Spleen (tissue), 11 donors: ENCODE measurements at regions not wholly inside any gene's neighbourhood (a gene's known extent, or its start where the extent isn't known, plus 50 kb on each side); places are given as distances from the start of the nearest gene placed in this dataset.

ENCODE experiments used
- DNase-seq: peaks from one replicate; pipeline ENCODE4 v3.0.0-alpha.2; 2020
- H3K27ac ChIP-seq, 8 donors: fragments of 200-600 bp; sonication (generic) in 7 of 8; 1 replicate in 4 of 8; 2 replicates in 4 of 8; pipeline versions ENCODE4 v1.5.0 to v1.8.0; 2016 to 2021; ENCODE audit warnings: inconsistent platforms in 4 of 8, mild to moderate bottlenecking in 4 of 8, moderate library complexity in 1 of 8
- H3K27me3 ChIP-seq, 7 donors: fragments of 200-600 bp; sonication (generic) in 6 of 7; replicated peaks in 1 of 7; 1 replicate in 4 of 7; 2 replicates in 3 of 7; pipeline versions ENCODE4 v1.5.0 to v1.8.0; 2016 to 2021; ENCODE audit warnings: inconsistent platforms in 3 of 7, mild to moderate bottlenecking in 1 of 7
- H3K36me3 ChIP-seq, 6 donors: fragments of 200-600 bp; sonication (generic) in 5 of 6; 1 replicate in 4 of 6; 2 replicates in 2 of 6; pipeline versions ENCODE4 v1.5.0 to v1.8.0; 2016 to 2021; ENCODE audit warnings: inconsistent platforms in 2 of 6
- H3K4me1 ChIP-seq, 6 donors: fragments of 200-600 bp; sonication (generic) in 5 of 6; 1 replicate in 3 of 6; 2 replicates in 3 of 6; pipeline versions ENCODE4 v1.5.0 to v1.8.0; 2016 to 2021; ENCODE audit warnings: inconsistent platforms in 3 of 6
- H3K4me3 ChIP-seq, 8 donors: fragments of 200-600 bp; sonication (generic) in 7 of 8; 1 replicate in 4 of 8; 2 replicates in 4 of 8; pipeline versions ENCODE4 v1.5.0 to v1.8.0; 2016 to 2021; ENCODE audit warnings: inconsistent platforms in 4 of 8, mild to moderate bottlenecking in 4 of 8, moderate library complexity in 2 of 8
- H3K9me3 ChIP-seq, 8 donors: fragments of 200-600 bp; sonication (generic) in 7 of 8; 1 replicate in 4 of 8; 2 replicates in 4 of 8; pipeline versions ENCODE4 v1.5.0 to v1.8.0; 2016 to 2021; ENCODE audit warnings: inconsistent platforms in 4 of 8
- POLR2A ChIP-seq, 3 donors: fragments of 450-650 bp; IDR thresholded peaks; one replicate each; pipeline ENCODE4 v1.5.1; 2017; ENCODE audit warnings: antibody characterized with exemption in 3 of 3, mild to moderate bottlenecking in 1 of 3
- POLR2AphosphoS5 ChIP-seq, 3 donors: sonication (generic); formaldehyde crosslinking; IDR thresholded peaks; one replicate each; pipeline ENCODE4 v1.5.1; 2017; ENCODE audit warnings: antibody characterized with exemption in 3 of 3
- WGBS, 5 donors: extraction: QIAGEN DNeasy Blood & Tissue Kit in 3 of 5; methylation state at CpG; one replicate each; pipeline versions ENCODE4 v1.1.5 to v1.1.7; 2013 to 2018; 5-methylcytosine and 5-hydroxymethylcytosine counted together
- intact Hi-C: fragments of 100-400 bp; cut with DNase I; formaldehyde crosslinking; loops from one replicate; pipeline ENCODE4 v1.15.0; 2023; ENCODE audit warnings: low total_unique reads
- TF ChIP-seq, protein P1 (sequence below), 11 experiments: fragments of 200-600 bp in 7 of 11; fragments of 450-650 bp in 4 of 11; sonication (generic) in 4 of 11; IDR thresholded peaks in 8 of 11; conservative IDR thresholded peaks in 3 of 11; 1 replicate in 7 of 11; 2 replicates in 4 of 11; pipeline versions ENCODE4 v1.4.0 to v1.8.0; 2016 to 2021; ENCODE audit warnings: antibody characterized with exemption in 11 of 11, inconsistent platforms in 4 of 11, mild to moderate bottlenecking in 1 of 11
- donor health status: healthy with polysubstance abuse.
- donor health status: DM: no; HTN: no; CAD: no; lungs with moderate emphysema.
- donor health status: DM: no; HTN: no; CAD: no.
- donor health status: Bipolar disorder and iron deficiency.
- donor health status: healthy.
- donor health status: DM: no; HTN: no; CAD: no.
- donor health status: DM: yes; HTN: yes; CAD: no.

GRCh38 chr13:53907891-53908290, 879.3 kb downstream of the OLFM4 start:
- no peaks in the 10 kb centered on the region for H3K4me1 ChIP-seq
- no peaks in the 10 kb centered on the region for H3K36me3 ChIP-seq
- H3K27ac ChIP-seq, result no peak overlapping the region
- TF ChIP-seq POLR2A (IDR thresholded peaks at IDR 0.05), result no peak
- TF ChIP-seq POLR2AphosphoS5 (IDR thresholded peaks at IDR 0.05), result no peak
- TF ChIP-seq, protein P1, sequence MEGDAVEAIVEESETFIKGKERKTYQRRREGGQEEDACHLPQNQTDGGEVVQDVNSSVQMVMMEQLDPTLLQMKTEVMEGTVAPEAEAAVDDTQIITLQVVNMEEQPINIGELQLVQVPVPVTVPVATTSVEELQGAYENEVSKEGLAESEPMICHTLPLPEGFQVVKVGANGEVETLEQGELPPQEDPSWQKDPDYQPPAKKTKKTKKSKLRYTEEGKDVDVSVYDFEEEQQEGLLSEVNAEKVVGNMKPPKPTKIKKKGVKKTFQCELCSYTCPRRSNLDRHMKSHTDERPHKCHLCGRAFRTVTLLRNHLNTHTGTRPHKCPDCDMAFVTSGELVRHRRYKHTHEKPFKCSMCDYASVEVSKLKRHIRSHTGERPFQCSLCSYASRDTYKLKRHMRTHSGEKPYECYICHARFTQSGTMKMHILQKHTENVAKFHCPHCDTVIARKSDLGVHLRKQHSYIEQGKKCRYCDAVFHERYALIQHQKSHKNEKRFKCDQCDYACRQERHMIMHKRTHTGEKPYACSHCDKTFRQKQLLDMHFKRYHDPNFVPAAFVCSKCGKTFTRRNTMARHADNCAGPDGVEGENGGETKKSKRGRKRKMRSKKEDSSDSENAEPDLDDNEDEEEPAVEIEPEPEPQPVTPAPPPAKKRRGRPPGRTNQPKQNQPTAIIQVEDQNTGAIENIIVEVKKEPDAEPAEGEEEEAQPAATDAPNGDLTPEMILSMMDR (IDR thresholded peaks at IDR 0.05 in 8 of 11, conservative IDR thresholded peaks at IDR 0.05 in 3 of 11), result no peak
- no peak for DNase-seq
- H3K9me3 ChIP-seq, result peaks cover 0 to 6% (median 0%) of the 10 kb centered on the region in 8 donors
- no peaks in the 10 kb centered on the region for H3K27me3 ChIP-seq
- 68 to 86% (median 77%) methylated on average over 2 of the region's 2 CpGs for WGBS, 5 donors
- intact Hi-C loops, result no loop called here
- no peak overlapping the region for H3K4me3 ChIP-seq

GRCh38 chr13:53920916-53921315, 892.3 kb downstream of the OLFM4 start:
- Histone ChIP-seq H3K4me1 (no peaks in the 10 kb centered on the region), H3K27ac (no peak overlapping the region), H3K36me3 (no peaks in the 10 kb centered on the region), H3K27me3 (no peaks in the 10 kb centered on the region), H3K9me3 (peaks cover 0 to 19% (median 0%) of the 10 kb centered on the region in 8 donors), H3K4me3 (no peak overlapping the region)
- peak; percentile 73 for DNase-seq
- intact Hi-C loops, result no loop called here
- no peak for TF ChIP-seq POLR2AphosphoS5 (IDR thresholded peaks at IDR 0.05)
- TF ChIP-seq, protein P1 (IDR thresholded peaks at IDR 0.05 in 8 of 11, conservative IDR thresholded peaks at IDR 0.05 in 3 of 11), result no peak
- TF ChIP-seq POLR2A (IDR thresholded peaks at IDR 0.05), result no peak
- WGBS, 5 donors, result 82 to 89% (median 84%) methylated on average over 10 of the region's 10 CpGs

GRCh38 chr13:53921473-53921872, 892.9 kb downstream of the OLFM4 start:
- Histone ChIP-seq H3K9me3 (peaks cover 0 to 20% (median 2%) of the 10 kb centered on the region in 8 donors), H3K27me3 (no peaks in the 10 kb centered on the region), H3K27ac (no peak overlapping the region), H3K36me3 (no peaks in the 10 kb centered on the region), H3K4me3 (no peak overlapping the region), H3K4me1 (no peaks in the 10 kb centered on the region)
- WGBS, 5 donors, result 85 to 91% (median 87%) methylated on average over 8 to 13 of the region's 13 CpGs
- DNase-seq, result peak; percentile 71
- intact Hi-C loops, result no loop called here
- TF ChIP-seq POLR2AphosphoS5 (IDR thresholded peaks at IDR 0.05) (no peak), POLR2A (IDR thresholded peaks at IDR 0.05) (no peak)
- TF ChIP-seq, protein P1 (IDR thresholded peaks at IDR 0.05 in 8 of 11, conservative IDR thresholded peaks at IDR 0.05 in 3 of 11), result no peak

- TF ChIP-seq POLR2AphosphoS5 (IDR thresholded peaks at IDR 0.05), result no peak
- no peak for TF ChIP-seq POLR2A (IDR thresholded peaks at IDR 0.05)
- TF ChIP-seq, protein P1 (IDR thresholded peaks at IDR 0.05 in 8 of 11, conservative IDR thresholded peaks at IDR 0.05 in 3 of 11), result no peak
- H3K4me3 ChIP-seq, result no peak overlapping the region
- intact Hi-C loops, result no loop called here
- peaks cover 0 to 4% (median 0%) of the 10 kb centered on the region in 8 donors for H3K9me3 ChIP-seq
- DNase-seq, result no peak
- no peaks in the 10 kb centered on the region for H3K36me3 ChIP-seq
- no peak overlapping the region for H3K27ac ChIP-seq
- H3K4me1 ChIP-seq, result no peaks in the 10 kb centered on the region
- H3K27me3 ChIP-seq, result no peaks in the 10 kb centered on the region
- WGBS, 5 donors, result 2 to 23% (median 3%) methylated on average over 1 of the region's 1 CpG
These were observed 913.1 kb downstream of the OLFM4 start for GRCh38 chr13:53941588-53942190.
